Osteocyte (in vitro differentiated cells): ENCODE measurements at regions not wholly inside any gene's neighbourhood (a gene's known extent, or its start where the extent isn't known, plus 50 kb on each side); places are given as distances from the start of the nearest gene placed in this dataset.

Source experiments
- DNase-seq: peaks from one replicate; pipeline ENCODE4 v3.0.0; 2021; ENCODE audit warnings: mixed read lengths; ENCODE audit not compliant: unreplicated experiment; ENCODE audit errors: extremely low spot score
- H3K27ac Mint-ChIP-seq: one replicate; pipeline ENCODE4 v1.8.0; 2021; ENCODE audit warnings: mild to moderate bottlenecking, mixed read lengths; ENCODE audit not compliant: unreplicated experiment
- H3K27me3 Mint-ChIP-seq: one replicate; pipeline ENCODE4 v1.8.0; 2021; ENCODE audit warnings: mixed read lengths; ENCODE audit not compliant: unreplicated experiment
- H3K36me3 Mint-ChIP-seq: one replicate; pipeline ENCODE4 v1.8.0; 2021; ENCODE audit warnings: mixed read lengths; ENCODE audit not compliant: unreplicated experiment
- H3K4me1 Mint-ChIP-seq: one replicate; pipeline ENCODE4 v1.8.0; 2021; ENCODE audit warnings: mixed read lengths; ENCODE audit not compliant: unreplicated experiment
- H3K4me3 Mint-ChIP-seq: one replicate; pipeline ENCODE4 v1.8.0; 2021; ENCODE audit warnings: mild to moderate bottlenecking, moderate library complexity, mixed read lengths; ENCODE audit not compliant: unreplicated experiment
- H3K9me3 Mint-ChIP-seq: one replicate; pipeline ENCODE4 v1.8.0; 2021; ENCODE audit warnings: mixed read lengths; ENCODE audit not compliant: unreplicated experiment
- CTCF ChIP-seq: fragments of 200-600 bp; sonication (generic); IDR thresholded peaks from 2 replicates; pipeline ENCODE4 v1.5.0; 2021; ENCODE audit warnings: antibody characterized with exemption, mild to moderate bottlenecking, moderate library complexity

GRCh38 chr1:239819756-239820250 lies 271.9 kb upstream of the FMN2 start:
- peaks cover 3% of the 10 kb centered on the region for H3K27me3 Mint-ChIP-seq
- H3K4me3 Mint-ChIP-seq: no peak overlapping the region
- no peak overlapping the region for H3K27ac Mint-ChIP-seq
- H3K36me3 Mint-ChIP-seq: no peaks in the 10 kb centered on the region
- no peaks in the 10 kb centered on the region for H3K9me3 Mint-ChIP-seq
- H3K4me1 Mint-ChIP-seq: peaks cover 3% of the 10 kb centered on the region
- DNase-seq: no peak
- TF ChIP-seq CTCF: no peak

GRCh38 chr1:239823852-239824251 lies 267.8 kb upstream of the FMN2 start:
- Mint-ChIP-seq H3K4me1 (no peaks in the 10 kb centered on the region), H3K27me3 (peaks cover 15% of the 10 kb centered on the region), H3K27ac (no peak overlapping the region), H3K36me3 (no peaks in the 10 kb centered on the region), H3K4me3 (no peak overlapping the region), H3K9me3 (no peaks in the 10 kb centered on the region)
- no peak for DNase-seq
- TF ChIP-seq CTCF: no peak

- no peak overlapping the region for H3K4me3 Mint-ChIP-seq
- H3K27ac Mint-ChIP-seq: no peak overlapping the region
- H3K36me3 Mint-ChIP-seq: no peaks in the 10 kb centered on the region
- peaks cover 17% of the 10 kb centered on the region for H3K27me3 Mint-ChIP-seq
- no peaks in the 10 kb centered on the region for H3K4me1 Mint-ChIP-seq
- no peaks in the 10 kb centered on the region for H3K9me3 Mint-ChIP-seq
- TF ChIP-seq CTCF: no peak
- DNase-seq: no peak
Measured at GRCh38 chr1:239826211-239826610, 265.5 kb upstream of the FMN2 start.

DNA sequence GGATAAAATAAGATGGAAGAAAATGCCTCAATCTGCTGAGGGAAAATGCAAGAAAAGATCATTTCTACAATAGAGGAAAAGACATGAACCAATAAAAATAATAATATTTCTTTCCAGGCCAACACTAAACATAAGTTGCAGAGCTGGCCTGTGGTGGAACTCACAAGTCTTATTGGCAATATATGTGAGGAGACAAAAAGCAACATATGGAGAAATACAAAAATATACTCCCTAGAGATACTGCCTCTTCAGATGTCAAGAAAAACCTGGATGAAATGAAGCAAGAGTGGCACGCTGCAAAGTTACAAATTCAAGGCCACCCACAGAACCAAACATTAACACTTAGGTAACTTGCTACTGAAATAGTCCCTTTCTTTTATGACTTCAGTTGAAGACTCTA lies 264.9 kb upstream of the FMN2 start:
- Mint-ChIP-seq H3K36me3 (no peaks in the 10 kb centered on the region), H3K4me1 (no peaks in the 10 kb centered on the region), H3K27me3 (peaks cover 15% of the 10 kb centered on the region), H3K4me3 (no peak overlapping the region), H3K9me3 (no peaks in the 10 kb centered on the region), H3K27ac (no peak overlapping the region)
- TF ChIP-seq CTCF: no peak
- DNase-seq: no peak

DNA sequence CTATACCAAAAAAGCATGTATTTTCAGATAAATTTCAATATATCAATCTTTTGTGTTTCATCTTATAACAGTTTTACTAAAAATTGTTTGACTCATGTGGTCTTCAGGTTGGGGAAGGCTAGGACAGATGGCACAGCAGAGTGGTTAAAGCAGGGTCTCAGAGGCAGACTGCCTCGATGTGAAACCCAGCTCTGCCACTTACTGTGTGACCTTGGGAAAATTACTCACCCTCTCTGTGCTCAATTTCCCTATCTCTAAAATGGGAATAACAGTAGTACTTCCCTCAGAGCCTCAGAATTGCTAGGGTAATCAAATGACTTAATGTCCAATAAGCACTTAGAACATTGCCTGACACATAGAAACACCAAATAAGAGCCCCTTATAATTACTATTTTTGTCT lies 262.1 kb upstream of the FMN2 start:
- no peaks in the 10 kb centered on the region for H3K36me3 Mint-ChIP-seq
- no peak for TF ChIP-seq CTCF
- H3K9me3 Mint-ChIP-seq: no peaks in the 10 kb centered on the region
- H3K4me3 Mint-ChIP-seq: no peak overlapping the region
- no peaks in the 10 kb centered on the region for H3K4me1 Mint-ChIP-seq
- no peak for DNase-seq
- no peak overlapping the region for H3K27ac Mint-ChIP-seq
- H3K27me3 Mint-ChIP-seq: peaks cover 17% of the 10 kb centered on the region
